ENCODE measurements at regions not wholly inside any gene's neighbourhood (a gene's known extent, or its start where the extent isn't known, plus 50 kb on each side); places are given as distances from the start of the nearest gene placed in this dataset.

DNA sequence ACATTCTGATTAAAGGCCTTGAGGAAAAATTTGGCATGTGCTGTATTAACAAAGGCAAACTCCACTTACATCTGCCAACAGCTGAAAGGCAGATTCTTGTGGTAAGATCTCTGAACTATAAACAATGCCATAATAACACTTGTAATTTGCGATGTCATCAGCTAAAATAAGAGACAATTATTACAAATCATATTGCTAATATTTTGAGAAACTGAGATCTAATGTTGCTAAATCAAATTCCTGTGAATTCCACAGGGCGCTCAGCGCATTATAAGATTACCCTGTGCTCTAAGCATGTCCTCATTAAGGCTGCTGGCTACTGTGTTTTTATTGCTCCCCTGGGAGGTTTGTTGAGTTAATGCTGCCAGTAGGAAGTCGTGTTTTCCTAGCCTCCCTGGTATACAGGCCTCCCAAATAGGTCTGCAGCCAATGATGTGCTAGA, 244.8 kb downstream of the DACT1 start:
- TF ChIP-seq, protein P1, sequence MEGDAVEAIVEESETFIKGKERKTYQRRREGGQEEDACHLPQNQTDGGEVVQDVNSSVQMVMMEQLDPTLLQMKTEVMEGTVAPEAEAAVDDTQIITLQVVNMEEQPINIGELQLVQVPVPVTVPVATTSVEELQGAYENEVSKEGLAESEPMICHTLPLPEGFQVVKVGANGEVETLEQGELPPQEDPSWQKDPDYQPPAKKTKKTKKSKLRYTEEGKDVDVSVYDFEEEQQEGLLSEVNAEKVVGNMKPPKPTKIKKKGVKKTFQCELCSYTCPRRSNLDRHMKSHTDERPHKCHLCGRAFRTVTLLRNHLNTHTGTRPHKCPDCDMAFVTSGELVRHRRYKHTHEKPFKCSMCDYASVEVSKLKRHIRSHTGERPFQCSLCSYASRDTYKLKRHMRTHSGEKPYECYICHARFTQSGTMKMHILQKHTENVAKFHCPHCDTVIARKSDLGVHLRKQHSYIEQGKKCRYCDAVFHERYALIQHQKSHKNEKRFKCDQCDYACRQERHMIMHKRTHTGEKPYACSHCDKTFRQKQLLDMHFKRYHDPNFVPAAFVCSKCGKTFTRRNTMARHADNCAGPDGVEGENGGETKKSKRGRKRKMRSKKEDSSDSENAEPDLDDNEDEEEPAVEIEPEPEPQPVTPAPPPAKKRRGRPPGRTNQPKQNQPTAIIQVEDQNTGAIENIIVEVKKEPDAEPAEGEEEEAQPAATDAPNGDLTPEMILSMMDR (optimal IDR thresholded peaks at IDR 0.05 in 1 of 3, IDR thresholded peaks at IDR 0.05 in 1 of 3, conservative IDR thresholded peaks at IDR 0.05 in 1 of 3; ENCODE audit: extremely low read depth in 1 of 3, insufficient read depth in 2 of 3, low read length in 3 of 3) = no peak
- TF ChIP-seq EZH2 (IDR thresholded peaks at IDR 0.05; ENCODE audit: low read length) = no peak

Measured in keratinocyte (primary cell).